HepG2 (cell line): ENCODE measurements at regions not wholly inside any gene's neighbourhood (a gene's known extent, or its start where the extent isn't known, plus 50 kb on each side); places are given as distances from the start of the nearest gene placed in this dataset.

ENCODE experiments used
- MEIS2 ChIP-seq: sonication (generic); formaldehyde crosslinking; IDR thresholded peaks from 2 replicates; pipeline ENCODE4 v1.9.0; 2021; ENCODE audit warnings: mild to moderate bottlenecking, missing genetic modification reagents
- RAD21 ChIP-seq: fragments of 450-650 bp; formaldehyde crosslinking; IDR thresholded peaks from 2 replicates; pipeline ENCODE4 v1.5.0; 2020; ENCODE audit warnings: mild to moderate bottlenecking
- ZNF746 ChIP-seq: sonication (generic); formaldehyde crosslinking; IDR thresholded peaks from 2 replicates; pipeline ENCODE4 v1.8.0; 2022; ENCODE audit warnings: mild to moderate bottlenecking, missing genetic modification reagents
- TF ChIP-seq, protein P1 (sequence below): sonication (generic); formaldehyde crosslinking; IDR thresholded peaks from 2 replicates; pipeline ENCODE4 v1.5.0; 2020; ENCODE audit warnings: missing genetic modification reagents

DNA sequence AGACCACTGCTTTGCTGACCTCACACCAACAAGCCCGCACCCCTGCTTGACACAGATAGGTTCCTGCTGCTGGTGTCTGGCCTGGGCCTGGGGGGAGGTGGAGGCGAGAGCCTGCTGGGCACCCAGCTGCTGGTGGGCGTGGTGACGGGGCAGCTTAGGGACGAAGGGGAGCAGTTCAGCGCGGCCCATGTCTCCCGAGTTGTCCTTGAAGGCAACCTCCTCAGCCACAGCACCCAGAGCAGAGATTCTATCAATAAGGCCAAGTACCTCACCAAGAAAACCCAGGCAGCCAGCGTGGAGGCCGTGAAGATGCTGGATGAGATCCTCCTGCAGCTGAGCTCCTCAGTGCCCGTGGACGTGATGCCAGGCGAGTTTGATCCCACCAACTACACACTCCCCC lies 313.3 kb downstream of the NR2F1-AS1 start:
- TF ChIP-seq RAD21 (CRISPR knock-in tag) (no peak), ZNF746 (CRISPR knock-in tag) (no peak), MEIS2 (CRISPR knock-in tag) (no peak)
- TF ChIP-seq, protein P1, sequence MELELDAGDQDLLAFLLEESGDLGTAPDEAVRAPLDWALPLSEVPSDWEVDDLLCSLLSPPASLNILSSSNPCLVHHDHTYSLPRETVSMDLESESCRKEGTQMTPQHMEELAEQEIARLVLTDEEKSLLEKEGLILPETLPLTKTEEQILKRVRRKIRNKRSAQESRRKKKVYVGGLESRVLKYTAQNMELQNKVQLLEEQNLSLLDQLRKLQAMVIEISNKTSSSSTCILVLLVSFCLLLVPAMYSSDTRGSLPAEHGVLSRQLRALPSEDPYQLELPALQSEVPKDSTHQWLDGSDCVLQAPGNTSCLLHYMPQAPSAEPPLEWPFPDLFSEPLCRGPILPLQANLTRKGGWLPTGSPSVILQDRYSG (CRISPR knock-in tag) = no peak
